Stomach smooth muscle (tissue), 2 donors: ENCODE measurements at regions not wholly inside any gene's neighbourhood (a gene's known extent, or its start where the extent isn't known, plus 50 kb on each side); places are given as distances from the start of the nearest gene placed in this dataset.

Source experiments
- H3K27ac ChIP-seq: one replicate; pipeline ENCODE4 v1.7.0; 2013; ENCODE audit warnings: mild to moderate bottlenecking, low read length, inconsistent platforms
- H3K27me3 ChIP-seq, 2 donors: one replicate each; pipeline ENCODE4 v1.7.0; 2013; ENCODE audit warnings: low read length in 2 of 2; ENCODE audit not compliant: insufficient read depth in 2 of 2, control insufficient read depth in 1 of 2
- H3K36me3 ChIP-seq, 2 donors: one replicate each; pipeline ENCODE4 v1.7.0; 2013; ENCODE audit warnings: low read length in 2 of 2; ENCODE audit not compliant: control insufficient read depth in 2 of 2, insufficient read depth in 2 of 2
- H3K4me1 ChIP-seq: one replicate; pipeline ENCODE4 v1.7.0; 2013; ENCODE audit warnings: low read length; ENCODE audit not compliant: control insufficient read depth, insufficient read depth
- H3K4me3 ChIP-seq, 2 donors: one replicate each; pipeline ENCODE4 v1.7.0; 2013; ENCODE audit warnings: low read length in 2 of 2
- H3K9ac ChIP-seq, 2 donors: one replicate each; pipeline ENCODE4 v1.7.0; 2013; ENCODE audit warnings: low read length in 2 of 2, mild to moderate bottlenecking in 1 of 2
- H3K9me3 ChIP-seq, 2 donors: one replicate each; pipeline ENCODE4 v1.7.0; 2013; ENCODE audit warnings: low read length in 2 of 2; ENCODE audit not compliant: control insufficient read depth in 2 of 2
- donor health status: healthy.
- donor health status: Pancreatic carcinoma.

- no peaks in the 10 kb centered on the region for H3K9me3 ChIP-seq
- no peak overlapping the region for H3K27ac ChIP-seq
- H3K4me3 ChIP-seq = no peak overlapping the region
- no peaks in the 10 kb centered on the region for H3K36me3 ChIP-seq
- H3K27me3 ChIP-seq = no peaks in the 10 kb centered on the region
- no peak overlapping the region for H3K9ac ChIP-seq
- no peaks in the 10 kb centered on the region for H3K4me1 ChIP-seq
These were observed 53.7 kb downstream of the RPS12 start for GRCh38 chr6:132868057-132868456.

DNA sequence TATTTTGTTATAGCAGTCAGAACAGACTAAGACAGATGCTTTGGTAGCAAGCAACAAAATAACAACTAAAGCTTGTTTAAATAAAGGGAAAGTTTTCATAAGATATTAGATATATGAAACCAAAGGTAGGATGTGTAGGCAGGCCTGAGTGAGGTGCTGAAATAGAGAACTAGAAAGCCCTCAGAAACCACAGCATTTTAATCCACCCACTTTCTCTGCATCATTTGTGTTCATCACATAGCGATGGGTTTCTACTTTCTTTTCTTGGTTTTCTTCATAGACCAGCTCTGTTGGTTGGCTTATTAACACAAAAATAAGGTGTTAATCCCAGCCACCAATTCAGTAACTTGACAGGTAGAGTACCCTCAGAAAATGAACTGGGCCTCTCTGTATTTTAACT, 58.6 kb downstream of the RPS12 start:
- no peaks in the 10 kb centered on the region for H3K9me3 ChIP-seq
- no peaks in the 10 kb centered on the region for H3K27me3 ChIP-seq
- no peaks in the 10 kb centered on the region for H3K36me3 ChIP-seq
- no peak overlapping the region for H3K4me3 ChIP-seq
- H3K4me1 ChIP-seq = no peaks in the 10 kb centered on the region
- no peak overlapping the region for H3K9ac ChIP-seq
- H3K27ac ChIP-seq = no peak overlapping the region

- H3K9ac ChIP-seq = no peak overlapping the region
- no peaks in the 10 kb centered on the region for H3K9me3 ChIP-seq
- no peak overlapping the region for H3K27ac ChIP-seq
- H3K4me1 ChIP-seq = no peaks in the 10 kb centered on the region
- H3K27me3 ChIP-seq = no peaks in the 10 kb centered on the region
- no peak overlapping the region for H3K4me3 ChIP-seq
- H3K36me3 ChIP-seq = no peaks in the 10 kb centered on the region
These were observed 62.6 kb downstream of the RPS12 start for GRCh38 chr6:132877003-132877402.

- Histone ChIP-seq H3K9ac (no peak overlapping the region), H3K9me3 (no peaks in the 10 kb centered on the region), H3K4me3 (no peak overlapping the region), H3K27me3 (no peaks in the 10 kb centered on the region), H3K36me3 (no peaks in the 10 kb centered on the region), H3K27ac (no peak overlapping the region), H3K4me1 (no peaks in the 10 kb centered on the region)
These were observed 72.8 kb downstream of the RPS12 start for GRCh38 chr6:132887204-132887603.

GRCh38 chr6:132888701-132889100, 74.3 kb downstream of the RPS12 start:
- Histone ChIP-seq H3K9ac (no peak overlapping the region), H3K36me3 (no peaks in the 10 kb centered on the region), H3K4me1 (no peaks in the 10 kb centered on the region), H3K4me3 (no peak overlapping the region), H3K27ac (no peak overlapping the region), H3K9me3 (no peaks in the 10 kb centered on the region), H3K27me3 (no peaks in the 10 kb centered on the region)

DNA sequence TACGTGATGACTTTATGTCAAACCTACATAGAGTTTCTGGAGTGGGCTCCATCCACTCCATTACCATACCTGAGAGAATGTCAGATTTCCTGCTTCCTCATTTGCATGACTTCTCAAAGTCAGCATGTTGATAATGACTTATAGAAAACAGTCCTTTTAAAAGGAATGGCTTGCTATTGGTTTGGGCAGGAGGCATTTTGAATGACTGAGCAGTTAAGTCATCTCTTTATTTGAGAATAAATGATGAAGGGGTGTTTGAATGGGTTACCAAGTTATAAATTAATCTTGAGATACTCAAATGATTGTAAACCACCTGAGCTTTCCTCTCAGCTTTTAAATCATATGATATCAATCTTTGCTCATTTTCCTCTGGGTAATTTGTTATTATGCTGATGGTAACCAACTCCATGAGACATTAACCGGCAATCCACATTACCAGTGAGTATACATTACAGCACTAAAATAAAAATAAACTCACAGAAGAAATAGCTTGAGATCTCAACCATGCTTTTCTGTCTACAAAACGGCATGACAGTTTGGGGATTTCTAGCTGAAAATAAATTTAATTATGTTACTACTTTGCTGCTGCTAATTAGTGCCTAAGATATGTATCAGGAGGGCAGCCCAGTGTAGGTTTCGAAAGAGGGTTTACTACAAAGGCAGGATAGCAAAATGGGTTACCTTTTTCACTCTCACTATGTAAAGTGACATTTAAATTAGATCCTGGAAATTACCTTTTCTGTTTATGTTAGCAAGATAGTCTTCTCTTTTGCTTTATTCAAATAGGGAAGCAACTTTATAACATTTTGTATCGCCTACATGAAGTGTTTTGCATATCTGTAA, 78.8 kb downstream of the RPS12 start:
- H3K9ac ChIP-seq = no peak overlapping the region
- no peaks in the 10 kb centered on the region for H3K9me3 ChIP-seq
- H3K4me3 ChIP-seq = no peak overlapping the region
- H3K4me1 ChIP-seq = no peaks in the 10 kb centered on the region
- H3K27ac ChIP-seq = no peak overlapping the region
- no peaks in the 10 kb centered on the region for H3K27me3 ChIP-seq
- H3K36me3 ChIP-seq = no peaks in the 10 kb centered on the region

DNA sequence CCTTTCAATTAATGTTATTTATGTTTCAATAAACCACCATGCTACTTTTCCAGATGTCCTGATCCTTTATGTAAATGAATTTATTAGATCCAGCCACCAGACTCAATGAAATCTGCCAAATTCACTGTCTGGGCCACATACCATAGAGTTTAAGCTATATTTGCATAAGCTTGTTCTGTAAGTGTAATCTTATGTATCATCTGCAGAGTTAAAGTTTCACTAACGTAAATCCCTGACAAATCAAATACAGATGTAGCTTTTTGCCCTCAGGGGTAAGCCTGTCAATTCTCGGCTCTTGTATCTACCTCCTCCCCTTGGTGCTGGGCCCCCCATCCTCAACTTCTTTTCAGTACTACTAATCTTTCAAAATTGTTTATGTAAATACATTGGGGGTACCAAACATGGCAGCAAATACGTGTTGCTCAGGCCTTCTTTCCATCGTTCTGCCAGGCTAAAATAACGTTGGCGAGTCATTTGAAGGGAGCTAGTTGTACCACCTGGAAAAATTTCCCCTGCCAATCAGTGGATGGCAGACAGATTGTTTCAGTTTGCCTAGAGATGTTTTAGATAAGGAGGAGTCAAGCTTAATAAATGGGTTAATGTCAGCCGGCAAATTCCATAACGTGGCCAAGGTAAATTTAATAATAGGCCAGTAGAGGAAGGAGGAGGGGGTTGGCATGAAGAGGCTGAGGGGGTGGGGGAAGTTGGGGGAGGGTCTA, 79.6 kb downstream of the RPS12 start:
- Histone ChIP-seq H3K9ac (no peak overlapping the region), H3K36me3 (no peaks in the 10 kb centered on the region), H3K4me3 (no peak overlapping the region), H3K27me3 (no peaks in the 10 kb centered on the region), H3K27ac (no peak overlapping the region), H3K4me1 (no peaks in the 10 kb centered on the region), H3K9me3 (no peaks in the 10 kb centered on the region)

GRCh38 chr6:132898376-132898775, 84.0 kb downstream of the RPS12 start:
- no peak overlapping the region for H3K4me3 ChIP-seq
- H3K9ac ChIP-seq = no peak overlapping the region
- H3K27me3 ChIP-seq = no peaks in the 10 kb centered on the region
- H3K27ac ChIP-seq = no peak overlapping the region
- H3K36me3 ChIP-seq = no peaks in the 10 kb centered on the region
- no peaks in the 10 kb centered on the region for H3K4me1 ChIP-seq
- no peaks in the 10 kb centered on the region for H3K9me3 ChIP-seq

DNA sequence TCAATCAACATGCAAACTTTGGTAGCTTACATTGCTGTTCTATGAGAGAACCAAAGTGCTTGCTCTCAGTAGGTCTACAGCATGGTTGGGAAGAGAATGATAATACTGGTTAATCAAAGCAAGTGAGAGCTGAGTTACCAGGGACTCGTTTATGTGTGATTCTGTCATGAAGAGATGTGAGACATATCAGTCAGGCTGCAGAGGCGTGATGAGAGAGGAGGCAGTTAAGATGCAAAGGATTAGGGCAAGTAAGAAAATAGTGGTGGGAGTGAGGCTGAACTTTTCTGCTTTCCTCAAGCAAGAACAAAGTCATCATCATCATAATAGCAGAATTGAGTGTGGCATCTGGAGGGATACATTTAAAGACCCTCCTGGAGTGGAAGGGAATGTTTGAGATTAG, 86.5 kb downstream of the RPS12 start:
- H3K36me3 ChIP-seq = no peaks in the 10 kb centered on the region
- H3K4me3 ChIP-seq = no peak overlapping the region
- H3K4me1 ChIP-seq = no peaks in the 10 kb centered on the region
- H3K27me3 ChIP-seq = no peaks in the 10 kb centered on the region
- no peak overlapping the region for H3K27ac ChIP-seq
- H3K9me3 ChIP-seq = no peaks in the 10 kb centered on the region
- no peak overlapping the region for H3K9ac ChIP-seq

DNA sequence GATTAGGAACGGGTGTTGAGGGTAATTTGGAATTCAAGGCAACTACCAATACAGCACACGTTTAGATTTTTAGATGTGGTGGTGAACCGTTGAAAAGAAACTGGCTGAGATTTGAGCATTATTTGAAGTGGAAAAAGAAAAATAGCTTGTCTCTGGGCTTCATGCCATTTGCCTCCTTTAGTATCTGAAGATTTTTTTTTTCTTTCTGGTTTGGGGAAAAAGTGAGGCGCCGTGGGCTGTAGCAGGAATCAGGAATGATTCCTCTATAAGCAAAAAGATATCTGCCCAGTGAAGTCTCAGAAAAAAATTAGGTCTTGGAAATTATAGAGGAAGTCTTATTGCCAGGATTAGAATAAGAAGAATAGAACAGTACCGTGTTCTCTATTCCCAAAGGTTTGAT, 88.5 kb downstream of the RPS12 start:
- Histone ChIP-seq H3K9me3 (no peaks in the 10 kb centered on the region), H3K4me1 (no peaks in the 10 kb centered on the region), H3K36me3 (no peaks in the 10 kb centered on the region), H3K4me3 (no peak overlapping the region), H3K27me3 (no peaks in the 10 kb centered on the region), H3K9ac (no peak overlapping the region), H3K27ac (no peak overlapping the region)

GRCh38 chr6:132907231-132907630, 92.9 kb downstream of the RPS12 start:
- H3K27ac ChIP-seq = no peak overlapping the region
- H3K27me3 ChIP-seq = no peaks in the 10 kb centered on the region
- H3K36me3 ChIP-seq = no peaks in the 10 kb centered on the region
- H3K4me1 ChIP-seq = no peaks in the 10 kb centered on the region
- H3K9ac ChIP-seq = no peak overlapping the region
- H3K9me3 ChIP-seq = no peaks in the 10 kb centered on the region
- no peak overlapping the region for H3K4me3 ChIP-seq
